WTC11 (cell line): ENCODE measurements at regions not wholly inside any gene's neighbourhood (a gene's known extent, or its start where the extent isn't known, plus 50 kb on each side); places are given as distances from the start of the nearest gene placed in this dataset.

ENCODE experiments used
- ATAC-seq: fragments of 200-7000 bp; cut with Tn5 transposase; 2 replicates; pipeline ENCODE4 v1.10.0; 2021; ENCODE audit warnings: mild to moderate bottlenecking, moderate library complexity
- CTCF ChIA-PET: fragments of 300-600 bp; sonication (Branson Sonifier 250); formaldehyde crosslinking; loops from one replicate; lab custom pipeline; 2021; ENCODE audit warnings: antibody characterized with exemption; lab: Charles Lee
- POLR2A ChIA-PET: fragments of 350-600 bp; sonication (Branson Sonifier 250); formaldehyde crosslinking; loops from one replicate; lab custom pipeline; 2021; ENCODE audit warnings: antibody characterized with exemption; lab: Charles Lee
- DNase-seq: peaks from one replicate; pipeline ENCODE4 v3.0.0; 2021; ENCODE audit warnings: low spot score
- H3K27ac Mint-ChIP-seq: 2 replicates; pipeline ENCODE4 v1.8.0; 2021; ENCODE audit warnings: mixed read lengths
- H3K27me3 Mint-ChIP-seq: 2 replicates; pipeline ENCODE4 v1.8.0; 2021; ENCODE audit warnings: low read depth, mild to moderate bottlenecking, moderate library complexity, mixed read lengths
- H3K36me3 Mint-ChIP-seq: 2 replicates; pipeline ENCODE4 v1.8.0; 2021; ENCODE audit warnings: mixed read lengths
- H3K4me1 Mint-ChIP-seq: 2 replicates; pipeline ENCODE4 v1.8.0; 2022; ENCODE audit warnings: mixed read lengths
- H3K4me3 Mint-ChIP-seq: 2 replicates; pipeline ENCODE4 v1.8.0; 2021; ENCODE audit warnings: mild to moderate bottlenecking, moderate library complexity, mixed read lengths
- H3K9me3 Mint-ChIP-seq: 2 replicates; pipeline ENCODE4 v1.8.0; 2021; ENCODE audit warnings: mixed read lengths
- ATF3 ChIP-seq: sonication (generic); formaldehyde crosslinking; conservative IDR thresholded peaks from 2 replicates; pipeline ENCODE4 v1.8.1; 2022; ENCODE audit warnings: mild to moderate bottlenecking, missing genetic modification reagents
- CREB1 ChIP-seq: sonication (generic); formaldehyde crosslinking; IDR thresholded peaks from 2 replicates; pipeline ENCODE4 v1.8.0; 2023; ENCODE audit warnings: mild to moderate bottlenecking, missing genetic modification reagents
- E2F4 ChIP-seq: sonication (generic); formaldehyde crosslinking; IDR thresholded peaks from 2 replicates; pipeline ENCODE4 v1.8.1; 2022; ENCODE audit warnings: low read depth, mild to moderate bottlenecking, moderate library complexity, missing genetic modification reagents, borderline replicate concordance
- GTF2I ChIP-seq: fragments of 250-450 bp; sonication (Bioruptor Pico); conservative IDR thresholded peaks from 2 replicates; pipeline ENCODE4 v1.4.0; 2021; ENCODE audit warnings: mild to moderate bottlenecking
- JUN ChIP-seq: sonication (generic); formaldehyde crosslinking; IDR thresholded peaks from 2 replicates; pipeline ENCODE4 v1.8.0; 2023; ENCODE audit warnings: mild to moderate bottlenecking, missing genetic modification reagents
- NFE2L1 ChIP-seq: sonication (generic); formaldehyde crosslinking; IDR thresholded peaks from 2 replicates; pipeline ENCODE4 v1.8.1; 2023; ENCODE audit warnings: missing genetic modification reagents
- NFYB ChIP-seq: sonication (generic); formaldehyde crosslinking; conservative IDR thresholded peaks from 2 replicates; pipeline ENCODE4 v1.8.0; 2022; ENCODE audit warnings: low read depth, missing genetic modification reagents
- NR2C2 ChIP-seq: sonication (generic); formaldehyde crosslinking; IDR thresholded peaks from 2 replicates; pipeline ENCODE4 v1.8.0; 2022; ENCODE audit warnings: mild to moderate bottlenecking, missing genetic modification reagents
- PRRX2 ChIP-seq: fragments of 250-450 bp; sonication (Bioruptor Pico); IDR thresholded peaks from 2 replicates; pipeline ENCODE4 v1.8.0; 2021; ENCODE audit warnings: mild to moderate bottlenecking
- RORB ChIP-seq: fragments of 250-450 bp; sonication (Bioruptor Pico); IDR thresholded peaks from 2 replicates; pipeline ENCODE4 v1.9.0; 2021; ENCODE audit warnings: mild to moderate bottlenecking
- SMAD4 ChIP-seq: sonication (generic); formaldehyde crosslinking; IDR thresholded peaks from 2 replicates; pipeline ENCODE4 v1.8.0; 2022; ENCODE audit warnings: mild to moderate bottlenecking, missing genetic modification reagents
- SOX15 ChIP-seq: fragments of 250-450 bp; sonication (Bioruptor Pico); IDR thresholded peaks from 2 replicates; pipeline ENCODE4 v1.9.0; 2021; ENCODE audit warnings: mild to moderate bottlenecking
- TP53 ChIP-seq: sonication (generic); formaldehyde crosslinking; IDR thresholded peaks from 2 replicates; pipeline ENCODE4 v1.8.1; 2023; ENCODE audit warnings: mild to moderate bottlenecking, missing genetic modification reagents
- ZMAT4 ChIP-seq: fragments of 250-450 bp; sonication (Bioruptor Pico); IDR thresholded peaks from 2 replicates; pipeline ENCODE4 v1.9.0; 2021; ENCODE audit warnings: mild to moderate bottlenecking
- ZNF121 ChIP-seq: sonication (generic); formaldehyde crosslinking; IDR thresholded peaks from 2 replicates; pipeline ENCODE4 v1.8.0; 2023; ENCODE audit warnings: missing genetic modification reagents
- ZNF219 ChIP-seq: sonication (generic); formaldehyde crosslinking; IDR thresholded peaks from 2 replicates; pipeline ENCODE4 v1.8.0; 2023; ENCODE audit warnings: missing genetic modification reagents, mild to moderate bottlenecking, borderline replicate concordance
- ZNF232 ChIP-seq: sonication (generic); formaldehyde crosslinking; IDR thresholded peaks from 2 replicates; pipeline ENCODE4 v1.8.0; 2022; ENCODE audit warnings: mild to moderate bottlenecking, missing genetic modification reagents
- ZNF263 ChIP-seq: sonication (generic); formaldehyde crosslinking; IDR thresholded peaks from 2 replicates; pipeline ENCODE4 v1.8.1; 2022; ENCODE audit warnings: low read depth, mild to moderate bottlenecking, moderate library complexity, missing genetic modification reagents
- TF ChIP-seq, protein P1 (sequence below): sonication (generic); formaldehyde crosslinking; IDR thresholded peaks from 2 replicates; pipeline ENCODE4 v1.8.1; 2023; ENCODE audit warnings: mild to moderate bottlenecking, missing genetic modification reagents, moderate library complexity
- TF ChIP-seq, protein P2 (sequence below): sonication (generic); formaldehyde crosslinking; IDR thresholded peaks from 2 replicates; pipeline ENCODE4 v1.8.0; 2022; ENCODE audit warnings: missing genetic modification reagents
- TF ChIP-seq, protein P3 (sequence below): fragments of 250-450 bp; sonication (Bioruptor Pico); IDR thresholded peaks from 2 replicates; pipeline ENCODE4 v1.8.0; 2021; ENCODE audit warnings: mild to moderate bottlenecking
- TF ChIP-seq, protein P4 (sequence below): fragments of 200-600 bp; IDR thresholded peaks from 2 replicates; pipeline ENCODE4 v1.8.0; 2022; ENCODE audit warnings: antibody characterized with exemption

GRCh38 chr9:134970719-134971118, 53.0 kb upstream of the FCN1 start (continued):
- no peak for TF ChIP-seq PRRX2 (CRISPR knock-in tag)
- TF ChIP-seq TP53, result no peak
- TF ChIP-seq, protein P1, sequence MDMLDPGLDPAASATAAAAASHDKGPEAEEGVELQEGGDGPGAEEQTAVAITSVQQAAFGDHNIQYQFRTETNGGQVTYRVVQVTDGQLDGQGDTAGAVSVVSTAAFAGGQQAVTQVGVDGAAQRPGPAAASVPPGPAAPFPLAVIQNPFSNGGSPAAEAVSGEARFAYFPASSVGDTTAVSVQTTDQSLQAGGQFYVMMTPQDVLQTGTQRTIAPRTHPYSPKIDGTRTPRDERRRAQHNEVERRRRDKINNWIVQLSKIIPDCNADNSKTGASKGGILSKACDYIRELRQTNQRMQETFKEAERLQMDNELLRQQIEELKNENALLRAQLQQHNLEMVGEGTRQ, result no peak
- no peak for TF ChIP-seq NFYB (CRISPR knock-in tag)
- TF ChIP-seq NR2C2 (CRISPR knock-in tag), result no peak

GRCh38 chr9:134971196-134971595, 53.5 kb upstream of the FCN1 start:
- ATAC-seq (no peak), DNase-seq (no peak)
- peaks cover 36% of the 10 kb centered on the region for H3K27me3 Mint-ChIP-seq
- H3K4me3 Mint-ChIP-seq, result no peak overlapping the region
- no peak for TF ChIP-seq NFE2L1 (CRISPR knock-in tag)
- no peak for TF ChIP-seq RORB (CRISPR knock-in tag)
- no peak for TF ChIP-seq CREB1 (CRISPR knock-in tag)
- no peak for TF ChIP-seq ATF3 (CRISPR knock-in tag)
- no peak for TF ChIP-seq ZNF121 (CRISPR knock-in tag)
- TF ChIP-seq NR2C2 (CRISPR knock-in tag), result no peak
- TF ChIP-seq ZMAT4 (CRISPR knock-in tag), result no peak
- TF ChIP-seq GTF2I (CRISPR knock-in tag), result no peak
- TF ChIP-seq, protein P2, sequence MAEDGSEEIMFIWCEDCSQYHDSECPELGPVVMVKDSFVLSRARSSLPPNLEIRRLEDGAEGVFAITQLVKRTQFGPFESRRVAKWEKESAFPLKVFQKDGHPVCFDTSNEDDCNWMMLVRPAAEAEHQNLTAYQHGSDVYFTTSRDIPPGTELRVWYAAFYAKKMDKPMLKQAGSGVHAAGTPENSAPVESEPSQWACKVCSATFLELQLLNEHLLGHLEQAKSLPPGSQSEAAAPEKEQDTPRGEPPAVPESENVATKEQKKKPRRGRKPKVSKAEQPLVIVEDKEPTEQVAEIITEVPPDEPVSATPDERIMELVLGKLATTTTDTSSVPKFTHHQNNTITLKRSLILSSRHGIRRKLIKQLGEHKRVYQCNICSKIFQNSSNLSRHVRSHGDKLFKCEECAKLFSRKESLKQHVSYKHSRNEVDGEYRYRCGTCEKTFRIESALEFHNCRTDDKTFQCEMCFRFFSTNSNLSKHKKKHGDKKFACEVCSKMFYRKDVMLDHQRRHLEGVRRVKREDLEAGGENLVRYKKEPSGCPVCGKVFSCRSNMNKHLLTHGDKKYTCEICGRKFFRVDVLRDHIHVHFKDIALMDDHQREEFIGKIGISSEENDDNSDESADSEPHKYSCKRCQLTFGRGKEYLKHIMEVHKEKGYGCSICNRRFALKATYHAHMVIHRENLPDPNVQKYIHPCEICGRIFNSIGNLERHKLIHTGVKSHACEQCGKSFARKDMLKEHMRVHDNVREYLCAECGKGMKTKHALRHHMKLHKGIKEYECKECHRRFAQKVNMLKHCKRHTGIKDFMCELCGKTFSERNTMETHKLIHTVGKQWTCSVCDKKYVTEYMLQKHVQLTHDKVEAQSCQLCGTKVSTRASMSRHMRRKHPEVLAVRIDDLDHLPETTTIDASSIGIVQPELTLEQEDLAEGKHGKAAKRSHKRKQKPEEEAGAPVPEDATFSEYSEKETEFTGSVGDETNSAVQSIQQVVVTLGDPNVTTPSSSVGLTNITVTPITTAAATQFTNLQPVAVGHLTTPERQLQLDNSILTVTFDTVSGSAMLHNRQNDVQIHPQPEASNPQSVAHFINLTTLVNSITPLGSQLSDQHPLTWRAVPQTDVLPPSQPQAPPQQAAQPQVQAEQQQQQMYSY, result no peak
- TF ChIP-seq, protein P3, sequence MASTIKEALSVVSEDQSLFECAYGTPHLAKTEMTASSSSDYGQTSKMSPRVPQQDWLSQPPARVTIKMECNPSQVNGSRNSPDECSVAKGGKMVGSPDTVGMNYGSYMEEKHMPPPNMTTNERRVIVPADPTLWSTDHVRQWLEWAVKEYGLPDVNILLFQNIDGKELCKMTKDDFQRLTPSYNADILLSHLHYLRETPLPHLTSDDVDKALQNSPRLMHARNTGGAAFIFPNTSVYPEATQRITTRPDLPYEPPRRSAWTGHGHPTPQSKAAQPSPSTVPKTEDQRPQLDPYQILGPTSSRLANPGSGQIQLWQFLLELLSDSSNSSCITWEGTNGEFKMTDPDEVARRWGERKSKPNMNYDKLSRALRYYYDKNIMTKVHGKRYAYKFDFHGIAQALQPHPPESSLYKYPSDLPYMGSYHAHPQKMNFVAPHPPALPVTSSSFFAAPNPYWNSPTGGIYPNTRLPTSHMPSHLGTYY (CRISPR knock-in tag), result no peak
- no peak for TF ChIP-seq ZNF219 (CRISPR knock-in tag)
- TF ChIP-seq PRRX2 (CRISPR knock-in tag), result no peak
- TF ChIP-seq SOX15, result no peak
- no peak for TF ChIP-seq ZNF232 (CRISPR knock-in tag)
- no peak for TF ChIP-seq E2F4 (CRISPR knock-in tag)
- TF ChIP-seq, protein P4, sequence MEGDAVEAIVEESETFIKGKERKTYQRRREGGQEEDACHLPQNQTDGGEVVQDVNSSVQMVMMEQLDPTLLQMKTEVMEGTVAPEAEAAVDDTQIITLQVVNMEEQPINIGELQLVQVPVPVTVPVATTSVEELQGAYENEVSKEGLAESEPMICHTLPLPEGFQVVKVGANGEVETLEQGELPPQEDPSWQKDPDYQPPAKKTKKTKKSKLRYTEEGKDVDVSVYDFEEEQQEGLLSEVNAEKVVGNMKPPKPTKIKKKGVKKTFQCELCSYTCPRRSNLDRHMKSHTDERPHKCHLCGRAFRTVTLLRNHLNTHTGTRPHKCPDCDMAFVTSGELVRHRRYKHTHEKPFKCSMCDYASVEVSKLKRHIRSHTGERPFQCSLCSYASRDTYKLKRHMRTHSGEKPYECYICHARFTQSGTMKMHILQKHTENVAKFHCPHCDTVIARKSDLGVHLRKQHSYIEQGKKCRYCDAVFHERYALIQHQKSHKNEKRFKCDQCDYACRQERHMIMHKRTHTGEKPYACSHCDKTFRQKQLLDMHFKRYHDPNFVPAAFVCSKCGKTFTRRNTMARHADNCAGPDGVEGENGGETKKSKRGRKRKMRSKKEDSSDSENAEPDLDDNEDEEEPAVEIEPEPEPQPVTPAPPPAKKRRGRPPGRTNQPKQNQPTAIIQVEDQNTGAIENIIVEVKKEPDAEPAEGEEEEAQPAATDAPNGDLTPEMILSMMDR, result no peak
- TF ChIP-seq SMAD4, result no peak
- no peak for TF ChIP-seq JUN (CRISPR knock-in tag)
- no peak for TF ChIP-seq ZNF263
- H3K9me3 Mint-ChIP-seq, result peaks cover 3% of the 10 kb centered on the region; the same call in 1 of the 2 replicates
- H3K4me1 Mint-ChIP-seq, result peaks cover 51% of the 10 kb centered on the region
- ChIA-PET POLR2A (no interaction called here), CTCF (interaction anchor here (1.3 to 1.9 kb wide), 2 partner anchors 12 to 193 kb away, joined by 3 to 5 read pairs; no protein-coding TSS in a partner anchor)
- no peaks in the 10 kb centered on the region for H3K36me3 Mint-ChIP-seq
- no peak overlapping the region for H3K27ac Mint-ChIP-seq
